Mammary epithelial cell (primary cell): ENCODE measurements at regions not wholly inside any gene's neighbourhood (a gene's known extent, or its start where the extent isn't known, plus 50 kb on each side); places are given as distances from the start of the nearest gene placed in this dataset.

Experiments
- CTCF ChIP-seq, 2 donors: IDR thresholded peaks in 1 of 2; conservative IDR thresholded peaks in 1 of 2; 2 replicates each; pipeline ENCODE4 v1.5.1; 2011 to 2012; ENCODE audit warnings: inconsistent platforms in 2 of 2, low read length in 2 of 2, mild to moderate bottlenecking in 2 of 2, control low read depth in 1 of 2, low read depth in 1 of 2; ENCODE audit not compliant: insufficient read depth in 1 of 2; ENCODE audit errors: extremely low read depth in 1 of 2
- EZH2 ChIP-seq: IDR thresholded peaks from 2 replicates; pipeline ENCODE4 v1.6.1; 2012; ENCODE audit warnings: low read length, inconsistent platforms, borderline replicate concordance

GRCh38 chr3:78141269-78141668 lies 1101.4 kb downstream of the ROBO2 start:
- no peak for TF ChIP-seq CTCF (conservative IDR thresholded peaks at IDR 0.05 in 1 of 2, IDR thresholded peaks at IDR 0.05 in 1 of 2; ENCODE audit: extremely low read depth in 1 of 2, insufficient read depth in 1 of 2, low read depth in 1 of 2, low read length in 2 of 2)
- no peak for TF ChIP-seq EZH2
